Ovary (tissue), 7 donors: ENCODE measurements at regions not wholly inside any gene's neighbourhood (a gene's known extent, or its start where the extent isn't known, plus 50 kb on each side); places are given as distances from the start of the nearest gene placed in this dataset.

Experiments used
- DNase-seq, 5 donors: peaks; one replicate each; pipeline ENCODE4 v3.0.0-alpha.2; 2019 to 2020
- H3K27ac ChIP-seq, 2 donors: fragments of 200-600 bp; one replicate each; pipeline versions ENCODE4 v1.5.1 to v1.8.0; 2019 to 2022
- H3K27me3 ChIP-seq: fragments of 200-600 bp; one replicate; pipeline ENCODE4 v1.8.0; 2022
- H3K36me3 ChIP-seq: fragments of 200-600 bp; sonication (generic); one replicate; pipeline ENCODE4 v1.5.1; 2019
- H3K4me1 ChIP-seq: one replicate; pipeline ENCODE4 v1.8.1; 2013; ENCODE audit warnings: mild to moderate bottlenecking, moderate library complexity; ENCODE audit not compliant: insufficient read depth
- H3K4me3 ChIP-seq: fragments of 200-600 bp; sonication (generic); one replicate; pipeline ENCODE4 v1.5.1; 2017
- H3K9me3 ChIP-seq, 2 donors: fragments of 200-600 bp in 1 of 2; sonication (generic) in 1 of 2; one replicate each; pipeline versions ENCODE4 v1.5.1 to v1.8.1; 2013 to 2019; ENCODE audit warnings: mild to moderate bottlenecking in 1 of 2, moderate library complexity in 1 of 2
- EP300 ChIP-seq: sonication (generic); formaldehyde crosslinking; IDR thresholded peaks from one replicate; pipeline ENCODE4 v1.6.1; 2017; ENCODE audit warnings: antibody characterized with exemption
- POLR2A ChIP-seq: fragments of 450-650 bp; IDR thresholded peaks from one replicate; pipeline ENCODE4 v1.6.1; 2017; ENCODE audit warnings: antibody characterized with exemption, mild to moderate bottlenecking, moderate library complexity
- WGBS, 3 donors: extraction: QIAGEN DNeasy Blood & Tissue Kit in 1 of 3; methylation state at CpG; one replicate each; pipeline versions ENCODE4 v1.1.5 to v1.1.7; 2013 to 2017; 5-methylcytosine and 5-hydroxymethylcytosine counted together
- intact Hi-C, 4 donors: fragments of 100-400 bp; cut with DNase I; formaldehyde crosslinking; loops; one replicate each; pipeline versions ENCODE4 v1.11.0 to v1.15.1; 2022 to 2023
- TF ChIP-seq, protein P1 (sequence below), 3 donors: fragments of 450-650 bp in 2 of 3; fragments of 200-600 bp in 1 of 3; IDR thresholded peaks; one replicate each; pipeline versions ENCODE4 v1.5.1 to v1.8.0; 2016 to 2022; ENCODE audit warnings: antibody characterized with exemption in 3 of 3, mild to moderate bottlenecking in 1 of 3
- donor health status: DM: no; HTN: no; CAD: no; lungs with moderate emphysema.
- donor health status: DM: no; HTN: no; CAD: no.
- donor health status: Bipolar disorder and iron deficiency.
- donor health status: DM: no; HTN: no; CAD: no.
- donor health status: DM: yes; HTN: yes; CAD: no.

DNA sequence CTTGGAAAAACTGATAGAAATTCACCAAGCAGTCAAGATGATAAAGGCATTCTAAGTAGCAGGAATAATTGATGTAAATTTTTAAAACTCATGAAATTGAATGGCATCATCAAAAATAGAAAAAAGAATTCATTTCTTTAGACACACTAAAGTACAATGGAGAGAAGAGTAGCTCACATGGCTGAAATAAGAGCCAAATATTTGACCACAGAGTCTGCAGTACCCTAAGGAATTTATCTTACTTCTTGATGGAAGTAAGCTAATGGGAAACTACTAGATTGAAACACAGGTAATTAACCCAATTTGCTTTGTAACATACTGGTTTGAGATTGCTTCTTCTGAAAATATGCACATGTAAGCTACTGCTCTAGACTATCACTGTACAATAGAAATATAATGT, 70.8 kb upstream of the GPM6A start:
- Histone ChIP-seq H3K9me3 (no peaks in the 10 kb centered on the region), H3K4me3 (no peak overlapping the region), H3K36me3 (no peaks in the 10 kb centered on the region), H3K27ac (no peak overlapping the region), H3K4me1 (no peaks in the 10 kb centered on the region), H3K27me3 (no peaks in the 10 kb centered on the region)
- intact Hi-C loops, result no loop called here
- no peak for DNase-seq
- TF ChIP-seq POLR2A (no peak), EP300 (no peak)
- TF ChIP-seq, protein P1, sequence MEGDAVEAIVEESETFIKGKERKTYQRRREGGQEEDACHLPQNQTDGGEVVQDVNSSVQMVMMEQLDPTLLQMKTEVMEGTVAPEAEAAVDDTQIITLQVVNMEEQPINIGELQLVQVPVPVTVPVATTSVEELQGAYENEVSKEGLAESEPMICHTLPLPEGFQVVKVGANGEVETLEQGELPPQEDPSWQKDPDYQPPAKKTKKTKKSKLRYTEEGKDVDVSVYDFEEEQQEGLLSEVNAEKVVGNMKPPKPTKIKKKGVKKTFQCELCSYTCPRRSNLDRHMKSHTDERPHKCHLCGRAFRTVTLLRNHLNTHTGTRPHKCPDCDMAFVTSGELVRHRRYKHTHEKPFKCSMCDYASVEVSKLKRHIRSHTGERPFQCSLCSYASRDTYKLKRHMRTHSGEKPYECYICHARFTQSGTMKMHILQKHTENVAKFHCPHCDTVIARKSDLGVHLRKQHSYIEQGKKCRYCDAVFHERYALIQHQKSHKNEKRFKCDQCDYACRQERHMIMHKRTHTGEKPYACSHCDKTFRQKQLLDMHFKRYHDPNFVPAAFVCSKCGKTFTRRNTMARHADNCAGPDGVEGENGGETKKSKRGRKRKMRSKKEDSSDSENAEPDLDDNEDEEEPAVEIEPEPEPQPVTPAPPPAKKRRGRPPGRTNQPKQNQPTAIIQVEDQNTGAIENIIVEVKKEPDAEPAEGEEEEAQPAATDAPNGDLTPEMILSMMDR (IDR thresholded peaks at IDR 0.05), result no peak

DNA sequence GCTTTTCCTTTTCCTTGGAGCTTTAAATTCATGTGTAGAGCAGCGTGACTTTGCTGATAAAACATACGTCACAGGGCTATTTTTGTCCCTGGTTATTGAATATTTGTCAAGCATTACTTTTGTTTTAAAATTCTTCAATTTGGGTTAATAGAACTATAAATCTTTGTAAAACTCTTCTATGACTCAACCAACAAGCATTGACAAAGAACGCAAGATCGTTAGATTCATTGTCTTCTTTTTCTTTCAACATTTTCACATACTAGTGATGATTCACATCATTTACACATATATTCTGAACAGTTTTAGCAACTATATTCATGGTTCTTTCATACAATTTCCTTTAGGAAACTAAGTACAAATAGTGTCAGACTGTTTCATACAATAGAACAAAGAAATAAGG, 72.0 kb upstream of the GPM6A start:
- no peaks in the 10 kb centered on the region for H3K36me3 ChIP-seq
- no peaks in the 10 kb centered on the region for H3K4me1 ChIP-seq
- intact Hi-C loops, result no loop called here
- WGBS, 3 donors, result 56 to 69% (median 63%) methylated on average over 4 of the region's 4 CpGs
- no peak overlapping the region for H3K4me3 ChIP-seq
- H3K9me3 ChIP-seq, result no peaks in the 10 kb centered on the region
- TF ChIP-seq POLR2A (no peak), EP300 (no peak)
- TF ChIP-seq, protein P1 (IDR thresholded peaks at IDR 0.05), result no peak
- H3K27ac ChIP-seq, result no peak overlapping the region
- H3K27me3 ChIP-seq, result no peaks in the 10 kb centered on the region
- DNase-seq, result no peak

DNA sequence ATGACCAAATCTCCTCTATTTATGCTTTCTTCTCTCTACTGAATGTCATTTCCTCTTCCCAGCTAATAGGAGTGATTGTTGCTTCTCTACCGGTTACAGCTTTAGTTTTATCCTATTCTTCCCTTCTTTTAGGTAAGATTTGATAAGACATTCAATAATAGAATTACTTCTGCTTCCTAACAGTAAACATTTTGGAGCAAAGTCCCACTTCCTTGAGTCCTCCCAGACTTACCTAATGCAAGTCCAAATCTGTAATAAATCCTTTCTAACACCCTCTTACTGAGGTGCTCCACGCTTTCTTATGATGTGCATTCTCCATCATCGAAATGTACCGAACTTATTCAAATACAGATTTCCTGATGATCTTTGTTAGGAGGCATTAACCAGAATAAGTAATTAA, 79.2 kb upstream of the GPM6A start:
- no peak for TF ChIP-seq POLR2A
- TF ChIP-seq, protein P1 (IDR thresholded peaks at IDR 0.05), result no peak
- no peak for TF ChIP-seq EP300
- no peak overlapping the region for H3K27ac ChIP-seq
- no peak overlapping the region for H3K4me3 ChIP-seq
- H3K27me3 ChIP-seq, result no peaks in the 10 kb centered on the region
- WGBS, 3 donors, result 66 to 69% (median 68%) methylated on average over 4 of the region's 4 CpGs
- H3K9me3 ChIP-seq, result no peaks in the 10 kb centered on the region
- no peak for DNase-seq
- intact Hi-C loops, result no loop called here
- H3K36me3 ChIP-seq, result no peaks in the 10 kb centered on the region
- no peaks in the 10 kb centered on the region for H3K4me1 ChIP-seq

DNA sequence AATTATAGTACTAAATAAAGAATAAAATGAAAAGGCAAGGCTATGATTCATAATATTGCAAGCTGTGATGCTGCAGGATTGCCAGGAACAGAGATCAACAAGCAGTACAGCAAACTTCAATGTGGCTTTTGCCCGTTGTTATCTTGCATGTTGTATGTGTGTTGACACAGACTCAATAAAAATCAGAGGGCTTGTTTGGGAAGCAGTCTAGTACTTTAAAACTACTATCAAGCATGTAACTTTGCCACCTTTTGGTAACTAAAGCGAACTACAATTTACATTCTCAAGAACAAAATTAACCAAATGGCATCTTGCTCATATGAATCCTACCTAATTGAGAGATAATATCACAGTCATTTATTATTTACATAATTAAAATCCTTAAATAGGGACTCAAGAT, 79.8 kb upstream of the GPM6A start:
- Histone ChIP-seq H3K4me1 (no peaks in the 10 kb centered on the region), H3K4me3 (no peak overlapping the region), H3K27ac (no peak overlapping the region), H3K36me3 (no peaks in the 10 kb centered on the region), H3K9me3 (no peaks in the 10 kb centered on the region), H3K27me3 (no peaks in the 10 kb centered on the region)
- intact Hi-C loops, result no loop called here
- TF ChIP-seq, protein P1 (IDR thresholded peaks at IDR 0.05), result no peak
- TF ChIP-seq POLR2A (no peak), EP300 (no peak)
- no peak for DNase-seq
- 3 to 5% (median 4%) methylated on average over 2 of the region's 2 CpGs for WGBS, 3 donors

DNA sequence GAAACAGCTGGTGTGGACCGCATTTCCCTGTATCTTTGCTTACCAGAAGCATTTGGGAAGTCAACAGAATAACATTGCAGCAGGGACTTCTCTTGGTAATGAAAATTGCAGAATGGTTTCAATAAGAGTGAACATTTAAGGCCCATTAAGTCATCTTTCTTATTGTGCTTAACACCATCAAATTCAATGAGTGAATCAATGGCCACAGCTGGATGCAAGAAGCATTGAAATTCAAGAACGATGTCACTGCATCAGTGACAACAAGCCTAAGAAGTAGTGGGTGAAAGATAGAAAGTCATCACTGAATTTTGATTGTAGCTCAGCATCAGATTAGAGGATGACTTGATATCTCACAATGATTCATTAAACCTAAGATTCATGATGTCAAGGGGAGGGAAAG, 93.9 kb upstream of the GPM6A start:
- H3K27me3 ChIP-seq, result no peaks in the 10 kb centered on the region
- H3K36me3 ChIP-seq, result no peaks in the 10 kb centered on the region
- no peak for DNase-seq
- H3K27ac ChIP-seq, result no peak overlapping the region
- H3K9me3 ChIP-seq, result no peaks in the 10 kb centered on the region
- no peak for TF ChIP-seq EP300
- TF ChIP-seq, protein P1 (IDR thresholded peaks at IDR 0.05), result no peak
- no peak for TF ChIP-seq POLR2A
- 70 to 81% (median 79%) methylated on average over 2 of the region's 2 CpGs for WGBS, 3 donors
- H3K4me3 ChIP-seq, result no peak overlapping the region
- intact Hi-C loops, result no loop called here
- H3K4me1 ChIP-seq, result no peaks in the 10 kb centered on the region
